OCI-LY7 (cell line): ENCODE measurements at regions not wholly inside any gene's neighbourhood (a gene's known extent, or its start where the extent isn't known, plus 50 kb on each side); places are given as distances from the start of the nearest gene placed in this dataset.

Experiments used
- BruUV-seq: library from RNA; stranded (reverse); fragments of 400-500 nt; replicated peaks from 2 replicates; lab custom pipeline; 2021; lab: Mats Ljungman, UMichigan
- CTCF ChIA-PET: fragments of 300-600 bp; sonication (Branson Sonifier 250); formaldehyde crosslinking; loops from one replicate; lab custom pipeline; 2022; ENCODE audit warnings: antibody characterized with exemption; ENCODE audit not compliant: unreplicated experiment; lab: Charles Lee
- POLR2A ChIA-PET: fragments of 300-600 bp; sonication (Branson Sonifier 250); formaldehyde crosslinking; loops from one replicate; lab custom pipeline; 2022; ENCODE audit warnings: antibody characterized with exemption; lab: Charles Lee
- DNase-seq: peaks from one replicate; pipeline ENCODE4 v3.0.0-alpha.2; 2015; ENCODE audit warnings: low spot score
- H2AFZ ChIP-seq: fragments of 200-600 bp; sonication (generic), shearing (Covaris generic); 2 replicates; pipeline ENCODE4 v1.6.1; 2014; ENCODE audit warnings: mild to moderate bottlenecking, antibody characterized with exemption, low read length, moderate library complexity
- H3K27ac ChIP-seq: fragments of 200-600 bp; sonication (generic); 2 replicates; pipeline ENCODE4 v1.5.1; 2014; ENCODE audit warnings: mixed run types, low read depth, mild to moderate bottlenecking, moderate library complexity, low read length, inconsistent platforms; ENCODE audit not compliant: poor library complexity, severe bottlenecking
- H3K36me3 ChIP-seq: fragments of 200-600 bp; sonication (generic); 2 replicates; pipeline ENCODE4 v1.6.1; 2014; ENCODE audit warnings: mild to moderate bottlenecking, antibody characterized with exemption, low read length, moderate library complexity, mixed read lengths; ENCODE audit not compliant: insufficient read depth
- H3K4me1 ChIP-seq: fragments of 200-600 bp; sonication (generic); 2 replicates; pipeline ENCODE4 v1.5.1; 2014; ENCODE audit warnings: mild to moderate bottlenecking, low read length; ENCODE audit not compliant: insufficient read depth, poor library complexity, severe bottlenecking
- H3K4me2 ChIP-seq: fragments of 200-600 bp; sonication (generic); 2 replicates; pipeline ENCODE4 v1.6.1; 2014; ENCODE audit warnings: mild to moderate bottlenecking, low read length
- H3K4me3 ChIP-seq: fragments of 200-600 bp; sonication (generic); 2 replicates; pipeline ENCODE4 v1.5.1; 2014; ENCODE audit warnings: mild to moderate bottlenecking, low read depth, low read length; ENCODE audit not compliant: poor library complexity, severe bottlenecking
- H3K79me2 ChIP-seq: fragments of 200-600 bp; sonication (generic); 2 replicates; pipeline ENCODE4 v1.6.1; 2016; ENCODE audit warnings: low read depth, mild to moderate bottlenecking, low read length, moderate library complexity, mixed read lengths; ENCODE audit not compliant: insufficient read depth
- H3K9me2 ChIP-seq: fragments of 200-600 bp; sonication (generic); 2 replicates; pipeline ENCODE4 v1.6.1; 2016; ENCODE audit warnings: mild to moderate bottlenecking, low read length, mixed read lengths; ENCODE audit not compliant: insufficient read depth
- H3K9me3 ChIP-seq: fragments of 200-600 bp; sonication (generic); 2 replicates; pipeline ENCODE4 v1.6.1; 2014; ENCODE audit warnings: mild to moderate bottlenecking, mixed run types, low read length, mixed read lengths
- H4K20me1 ChIP-seq: fragments of 200-600 bp; sonication (generic); 2 replicates; pipeline ENCODE4 v1.6.1; 2014; ENCODE audit warnings: mild to moderate bottlenecking, antibody characterized with exemption, low read length, moderate library complexity, mixed read lengths; ENCODE audit not compliant: insufficient read depth
- CTCF ChIP-seq: fragments of 200-600 bp; sonication (generic); conservative IDR thresholded peaks from 2 replicates; pipeline ENCODE4 v1.5.1; 2014; ENCODE audit warnings: mild to moderate bottlenecking, antibody characterized with exemption, low read length, moderate library complexity, mixed read lengths
- EZH2phosphoT487 ChIP-seq: fragments of 200-600 bp; sonication (generic); IDR thresholded peaks from 2 replicates; pipeline ENCODE4 v1.6.1; 2018; ENCODE audit warnings: low read depth, borderline replicate concordance, mild to moderate bottlenecking, mixed run types, antibody characterized with exemption, low read length, moderate library complexity, mixed read lengths
- intact Hi-C: fragments of 100-400 bp; cut with micrococcal nuclease; formaldehyde crosslinking; loops from one replicate; pipeline ENCODE4 v1.10.0; 2022; ENCODE audit not compliant: unreplicated experiment

- no peaks in the 10 kb centered on the region for H3K4me1 ChIP-seq
- no peaks in the 10 kb centered on the region for H3K79me2 ChIP-seq
- intact Hi-C loops, result no loop called here
- no peaks in the 10 kb centered on the region for H3K36me3 ChIP-seq
- no peak for DNase-seq
- no peak overlapping the region for H3K4me3 ChIP-seq
- H3K9me2 ChIP-seq, result no peaks in the 10 kb centered on the region
- no peak overlapping the region for H3K4me2 ChIP-seq
- POLR2A ChIA-PET, result no interaction called here
- no peaks in the 10 kb centered on the region for H4K20me1 ChIP-seq
- BruUV-seq, result no TSS peak
- H3K27ac ChIP-seq, result no peak overlapping the region
- CTCF ChIA-PET, result interaction anchor here (1.0 kb wide), 1 partner anchor 81 kb away, joined by 3 read pairs; no protein-coding TSS in a partner anchor
- no peak overlapping the region for H2AFZ ChIP-seq
- no peaks in the 10 kb centered on the region for H3K9me3 ChIP-seq
- TF ChIP-seq EZH2phosphoT487, result no peak
- no peak for TF ChIP-seq CTCF
Observed at GRCh38 chr10:62559481-62560200, 185.5 kb downstream of the ZNF365 start.

- Histone ChIP-seq H3K9me2 (no peaks in the 10 kb centered on the region), H3K4me2 (no peak overlapping the region), H2AFZ (no peak overlapping the region), H4K20me1 (no peaks in the 10 kb centered on the region), H3K27ac (no peak overlapping the region), H3K4me3 (no peak overlapping the region), H3K4me1 (no peaks in the 10 kb centered on the region), H3K79me2 (no peaks in the 10 kb centered on the region), H3K9me3 (no peaks in the 10 kb centered on the region), H3K36me3 (no peaks in the 10 kb centered on the region)
- intact Hi-C loops, result no loop called here
- CTCF ChIA-PET, result no interaction called here
- no peak for TF ChIP-seq CTCF
- no peak for TF ChIP-seq EZH2phosphoT487
- POLR2A ChIA-PET, result no interaction called here
- no peak for DNase-seq
- BruUV-seq, result no TSS peak
Observed at GRCh38 chr10:62560201-62560819, 186.1 kb downstream of the ZNF365 start.

GRCh38 chr10:62561151-62561550 is 187.0 kb downstream of the ZNF365 start:
- H3K27ac ChIP-seq, result no peak overlapping the region
- no peaks in the 10 kb centered on the region for H3K36me3 ChIP-seq
- H3K4me3 ChIP-seq, result no peak overlapping the region
- H2AFZ ChIP-seq, result no peak overlapping the region
- no TSS peak for BruUV-seq
- no peak overlapping the region for H3K4me2 ChIP-seq
- no peak for DNase-seq
- no peaks in the 10 kb centered on the region for H3K9me3 ChIP-seq
- H3K4me1 ChIP-seq, result no peaks in the 10 kb centered on the region
- ChIA-PET CTCF (no interaction called here), POLR2A (no interaction called here)
- TF ChIP-seq EZH2phosphoT487 (no peak), CTCF (no peak)
- intact Hi-C loops, result no loop called here
- no peaks in the 10 kb centered on the region for H3K9me2 ChIP-seq
- H3K79me2 ChIP-seq, result no peaks in the 10 kb centered on the region
- no peaks in the 10 kb centered on the region for H4K20me1 ChIP-seq
